Panc1 (cell line): ENCODE measurements at regions not wholly inside any gene's neighbourhood (a gene's known extent, or its start where the extent isn't known, plus 50 kb on each side); places are given as distances from the start of the nearest gene placed in this dataset.
"Not testable (repeated sequence)": the region's sequence is repeated elsewhere in the genome, so short reads cannot be mapped to it uniquely, and the experiment has no call there.

Experiments
- ATAC-seq: fragments of 200-7000 bp; cut with Tn5 transposase; 2 replicates; pipeline ENCODE4 v1.9.1; 2020; ENCODE audit warnings: mild to moderate bottlenecking, moderate library complexity
- BruUV-seq: library from RNA; stranded (reverse); fragments of 400-500 nt; replicated peaks from 2 replicates; lab custom pipeline; 2021; lab: Mats Ljungman, UMichigan
- CTCF ChIA-PET: fragments of 300-600 bp; sonication (Branson Sonifier 250); formaldehyde crosslinking; loops from one replicate; lab custom pipeline; 2022; ENCODE audit warnings: antibody characterized with exemption; lab: Charles Lee
- POLR2A ChIA-PET: fragments of 300-600 bp; sonication (Branson Sonifier 250); formaldehyde crosslinking; loops from one replicate; lab custom pipeline; 2022; ENCODE audit warnings: antibody characterized with exemption; lab: Charles Lee
- DNase-seq: peaks from one replicate; pipeline ENCODE4 v3.0.0-alpha.2; 2010; ENCODE audit warnings: low read depth, low spot score
- H3K27ac ChIP-seq: 2 replicates; pipeline ENCODE4 v1.5.1; 2011; ENCODE audit warnings: mild to moderate bottlenecking, low read length, inconsistent platforms
- H3K27me3 ChIP-seq: fragments of 200-500 bp; sonication (Bioruptor generic); 2 replicates; pipeline ENCODE4 v1.6.0; 2014; ENCODE audit warnings: low read length, inconsistent platforms; ENCODE audit not compliant: control insufficient read depth, insufficient read depth
- H3K36me3 ChIP-seq: fragments of 200-500 bp; sonication (Bioruptor generic); 2 replicates; pipeline ENCODE4 v1.5.1; 2014; ENCODE audit warnings: inconsistent platforms, mild to moderate bottlenecking, low read length, moderate library complexity; ENCODE audit not compliant: control insufficient read depth, insufficient read depth
- H3K4me1 ChIP-seq: 2 replicates; pipeline ENCODE4 v1.5.1; 2011; ENCODE audit warnings: inconsistent platforms, mild to moderate bottlenecking, low read length, moderate library complexity; ENCODE audit not compliant: control insufficient read depth, insufficient read depth
- H3K4me3 ChIP-seq, 2 experiments: 2 replicates each; pipeline ENCODE4 v1.5.1; 2011 to 2012; ENCODE audit warnings: low read depth in 2 of 2, low read length in 2 of 2, mild to moderate bottlenecking in 2 of 2, inconsistent platforms in 1 of 2, moderate library complexity in 1 of 2
- H3K9me3 ChIP-seq: fragments of 200-500 bp; sonication (Bioruptor generic); 2 replicates; pipeline ENCODE4 v1.5.1; 2014; ENCODE audit warnings: low read depth, mild to moderate bottlenecking, inconsistent platforms, low read length, moderate library complexity; ENCODE audit not compliant: control insufficient read depth, insufficient read depth
- POLR2AphosphoS5 ChIP-seq: IDR thresholded peaks from 2 replicates; pipeline ENCODE4 v1.6.1; 2012; ENCODE audit warnings: mild to moderate bottlenecking, low read depth, low read length, moderate library complexity
- SIN3A ChIP-seq: IDR thresholded peaks from 2 replicates; pipeline ENCODE4 v1.6.1; 2012; ENCODE audit warnings: low read depth, mild to moderate bottlenecking, low read length, moderate library complexity, borderline replicate concordance; ENCODE audit not compliant: insufficient read depth
- TCF7L2 ChIP-seq: IDR thresholded peaks from 2 replicates; pipeline ENCODE4 v1.6.1; 2011; ENCODE audit warnings: mild to moderate bottlenecking, low read depth, low read length, inconsistent platforms
- in situ Hi-C: cut with HindIII; loops from 2 replicates; pipeline ENCODE4 v1.10.0; 2016; ENCODE audit warnings: low sequenced_read_pairs, low pct_unique_long_range_greater_than_20kb
- intact Hi-C: fragments of 100-400 bp; cut with micrococcal nuclease; formaldehyde crosslinking; loops from one replicate; pipeline ENCODE4 v1.10.0; 2022; ENCODE audit not compliant: unreplicated experiment
- TF ChIP-seq, protein P1 (sequence below), 2 experiments: IDR thresholded peaks; 2 replicates each; pipeline ENCODE4 v1.6.1; 2011 to 2012; ENCODE audit warnings: low read depth in 2 of 2, control low read depth in 1 of 2, low read length in 1 of 2, mild to moderate bottlenecking in 1 of 2, moderate library complexity in 1 of 2; ENCODE audit not compliant: insufficient read depth in 1 of 2
- TF ChIP-seq, protein P2 (sequence below): fragments of 450-650 bp; IDR thresholded peaks from 2 replicates; pipeline ENCODE4 v1.5.1; 2017; ENCODE audit warnings: mild to moderate bottlenecking

DNA sequence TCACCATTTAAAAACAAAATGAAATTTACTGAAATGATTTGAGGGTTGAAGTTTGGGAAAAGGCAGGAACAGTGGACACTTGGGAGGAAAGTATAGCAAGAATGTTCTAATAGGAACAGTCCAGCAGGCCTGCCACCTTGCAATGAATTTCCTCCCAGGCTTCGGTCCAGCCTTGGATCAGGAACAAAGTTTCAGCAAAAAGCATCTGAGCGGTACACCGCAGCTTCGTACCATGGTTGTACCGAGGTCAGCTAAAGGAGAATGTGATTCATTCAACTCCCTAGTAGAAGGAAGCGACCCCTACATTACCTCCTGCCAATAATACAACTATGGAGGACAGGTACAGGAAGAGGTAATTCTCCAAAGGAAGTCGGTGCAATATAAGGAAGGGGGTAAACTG lies 111.4 kb downstream of the ENC1 start:
- BruUV-seq, result no TSS peak
- no peaks in the 10 kb centered on the region for H3K4me1 ChIP-seq
- ChIA-PET POLR2A (no interaction called here), CTCF (no interaction called here)
- no peak overlapping the region for H3K4me3 ChIP-seq
- H3K9me3 ChIP-seq, result peaks cover 3% of the 10 kb centered on the region; the same call in 1 of the 2 replicates
- intact Hi-C loops (no loop called here), in situ Hi-C loops (no loop called here)
- H3K27ac ChIP-seq, result no peak overlapping the region
- no peak for ATAC-seq
- no peaks in the 10 kb centered on the region for H3K27me3 ChIP-seq
- DNase-seq, result no peak
- no peaks in the 10 kb centered on the region for H3K36me3 ChIP-seq
- TF ChIP-seq SIN3A (no peak), TCF7L2 (no peak), POLR2AphosphoS5 (no peak)
- TF ChIP-seq, protein P1, sequence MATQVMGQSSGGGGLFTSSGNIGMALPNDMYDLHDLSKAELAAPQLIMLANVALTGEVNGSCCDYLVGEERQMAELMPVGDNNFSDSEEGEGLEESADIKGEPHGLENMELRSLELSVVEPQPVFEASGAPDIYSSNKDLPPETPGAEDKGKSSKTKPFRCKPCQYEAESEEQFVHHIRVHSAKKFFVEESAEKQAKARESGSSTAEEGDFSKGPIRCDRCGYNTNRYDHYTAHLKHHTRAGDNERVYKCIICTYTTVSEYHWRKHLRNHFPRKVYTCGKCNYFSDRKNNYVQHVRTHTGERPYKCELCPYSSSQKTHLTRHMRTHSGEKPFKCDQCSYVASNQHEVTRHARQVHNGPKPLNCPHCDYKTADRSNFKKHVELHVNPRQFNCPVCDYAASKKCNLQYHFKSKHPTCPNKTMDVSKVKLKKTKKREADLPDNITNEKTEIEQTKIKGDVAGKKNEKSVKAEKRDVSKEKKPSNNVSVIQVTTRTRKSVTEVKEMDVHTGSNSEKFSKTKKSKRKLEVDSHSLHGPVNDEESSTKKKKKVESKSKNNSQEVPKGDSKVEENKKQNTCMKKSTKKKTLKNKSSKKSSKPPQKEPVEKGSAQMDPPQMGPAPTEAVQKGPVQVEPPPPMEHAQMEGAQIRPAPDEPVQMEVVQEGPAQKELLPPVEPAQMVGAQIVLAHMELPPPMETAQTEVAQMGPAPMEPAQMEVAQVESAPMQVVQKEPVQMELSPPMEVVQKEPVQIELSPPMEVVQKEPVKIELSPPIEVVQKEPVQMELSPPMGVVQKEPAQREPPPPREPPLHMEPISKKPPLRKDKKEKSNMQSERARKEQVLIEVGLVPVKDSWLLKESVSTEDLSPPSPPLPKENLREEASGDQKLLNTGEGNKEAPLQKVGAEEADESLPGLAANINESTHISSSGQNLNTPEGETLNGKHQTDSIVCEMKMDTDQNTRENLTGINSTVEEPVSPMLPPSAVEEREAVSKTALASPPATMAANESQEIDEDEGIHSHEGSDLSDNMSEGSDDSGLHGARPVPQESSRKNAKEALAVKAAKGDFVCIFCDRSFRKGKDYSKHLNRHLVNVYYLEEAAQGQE (IDR thresholded peaks at IDR 0.05; ENCODE audit: insufficient read depth in 1 of 2, low read depth in 2 of 2, low read length in 1 of 2), result no peak
- TF ChIP-seq, protein P2, sequence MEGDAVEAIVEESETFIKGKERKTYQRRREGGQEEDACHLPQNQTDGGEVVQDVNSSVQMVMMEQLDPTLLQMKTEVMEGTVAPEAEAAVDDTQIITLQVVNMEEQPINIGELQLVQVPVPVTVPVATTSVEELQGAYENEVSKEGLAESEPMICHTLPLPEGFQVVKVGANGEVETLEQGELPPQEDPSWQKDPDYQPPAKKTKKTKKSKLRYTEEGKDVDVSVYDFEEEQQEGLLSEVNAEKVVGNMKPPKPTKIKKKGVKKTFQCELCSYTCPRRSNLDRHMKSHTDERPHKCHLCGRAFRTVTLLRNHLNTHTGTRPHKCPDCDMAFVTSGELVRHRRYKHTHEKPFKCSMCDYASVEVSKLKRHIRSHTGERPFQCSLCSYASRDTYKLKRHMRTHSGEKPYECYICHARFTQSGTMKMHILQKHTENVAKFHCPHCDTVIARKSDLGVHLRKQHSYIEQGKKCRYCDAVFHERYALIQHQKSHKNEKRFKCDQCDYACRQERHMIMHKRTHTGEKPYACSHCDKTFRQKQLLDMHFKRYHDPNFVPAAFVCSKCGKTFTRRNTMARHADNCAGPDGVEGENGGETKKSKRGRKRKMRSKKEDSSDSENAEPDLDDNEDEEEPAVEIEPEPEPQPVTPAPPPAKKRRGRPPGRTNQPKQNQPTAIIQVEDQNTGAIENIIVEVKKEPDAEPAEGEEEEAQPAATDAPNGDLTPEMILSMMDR, result no peak

DNA sequence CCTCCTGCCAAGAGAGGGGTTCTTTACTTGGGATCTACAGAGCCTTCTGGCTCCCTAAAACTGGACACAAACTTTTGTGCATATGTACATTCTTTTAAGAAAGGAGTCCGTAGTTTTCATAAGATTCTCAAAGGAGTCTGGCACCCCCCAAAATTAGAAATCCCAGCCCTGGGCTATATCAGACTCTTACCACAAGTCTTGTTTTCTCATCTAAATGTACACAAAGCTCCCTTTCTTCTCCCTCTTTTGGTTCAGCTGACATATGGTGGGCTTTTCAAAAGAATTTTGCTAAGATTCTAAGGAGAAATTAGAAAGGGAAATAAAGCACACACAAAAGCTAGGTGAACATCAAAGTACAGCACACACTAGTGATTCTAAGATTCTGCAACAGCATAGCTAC lies 114.4 kb downstream of the ENC1 start:
- in situ Hi-C loops (no loop called here), intact Hi-C loops (no loop called here)
- CTCF ChIA-PET, result no interaction called here

DNA sequence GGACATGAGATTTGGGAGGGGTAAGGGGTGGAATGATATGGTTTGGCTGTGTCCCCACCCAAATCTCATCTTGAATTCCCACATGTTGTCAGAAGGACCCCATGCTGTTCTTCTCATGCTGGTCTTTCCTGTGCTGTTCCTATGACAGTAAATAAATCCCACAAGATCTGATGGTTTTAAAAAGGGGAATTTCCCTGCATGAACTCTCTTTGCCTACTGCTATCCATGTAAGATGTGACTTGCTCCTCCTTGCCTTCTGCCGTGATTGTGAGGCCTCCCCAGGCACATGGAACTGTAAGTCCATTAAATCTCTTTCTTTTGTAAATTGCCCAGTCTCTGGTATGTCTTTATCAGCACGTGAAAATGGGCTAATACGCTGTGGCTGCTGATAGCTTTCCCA lies 115.8 kb downstream of the ENC1 start:
- in situ Hi-C loops, H3K4me3 ChIP-seq, DNase-seq, H3K27me3 ChIP-seq, H3K9me3 ChIP-seq, POLR2A ChIA-PET, H3K36me3 ChIP-seq, ATAC-seq, BruUV-seq, H3K27ac ChIP-seq, CTCF ChIA-PET, H3K4me1 ChIP-seq, intact Hi-C loops: not testable (repeated sequence)

More for the DNA sequence above, 114.4 kb downstream of the ENC1 start:
- no peaks in the 10 kb centered on the region for H3K27me3 ChIP-seq
- POLR2A ChIA-PET, result no interaction called here
- H3K27ac ChIP-seq, result no peak overlapping the region
- BruUV-seq, result no TSS peak
- no peak for ATAC-seq
- no peak for DNase-seq
- H3K36me3 ChIP-seq, result no peaks in the 10 kb centered on the region
- H3K4me3 ChIP-seq, result no peak overlapping the region
- TF ChIP-seq, protein P2, result no peak
- TF ChIP-seq POLR2AphosphoS5 (no peak), SIN3A (no peak), TCF7L2 (no peak)
- TF ChIP-seq, protein P1 (IDR thresholded peaks at IDR 0.05; ENCODE audit: insufficient read depth in 1 of 2, low read depth in 2 of 2, low read length in 1 of 2), result no peak
- no peaks in the 10 kb centered on the region for H3K4me1 ChIP-seq
- H3K9me3 ChIP-seq, result no peaks in the 10 kb centered on the region

DNA sequence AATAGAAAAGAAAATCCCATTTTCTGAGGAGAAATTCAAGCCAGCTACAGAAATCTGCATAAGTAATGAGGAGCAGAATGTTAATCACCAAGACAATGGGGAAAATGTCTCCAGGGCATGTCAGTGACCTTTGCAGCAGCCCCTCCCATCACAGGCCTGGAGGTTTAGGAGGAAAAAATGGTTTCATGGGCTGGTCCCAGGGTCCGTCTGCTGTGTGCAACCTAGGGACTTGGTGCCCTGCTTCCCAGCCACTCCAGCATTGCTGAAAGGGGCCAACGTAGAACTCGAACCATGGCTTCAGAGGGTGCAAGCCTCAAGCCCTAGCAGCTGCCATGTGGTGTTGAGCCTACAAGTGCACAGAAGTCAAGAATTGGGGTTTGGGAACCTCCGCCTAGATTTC lies 116.8 kb downstream of the ENC1 start:
- BruUV-seq, H3K4me3 ChIP-seq, DNase-seq, CTCF ChIA-PET, H3K27ac ChIP-seq, H3K4me1 ChIP-seq, H3K36me3 ChIP-seq, H3K9me3 ChIP-seq, intact Hi-C loops, POLR2A ChIA-PET, ATAC-seq, H3K27me3 ChIP-seq, in situ Hi-C loops: not testable (repeated sequence)
